ENCODE measurements at regions not wholly inside any gene's neighbourhood (a gene's known extent, or its start where the extent isn't known, plus 50 kb on each side); places are given as distances from the start of the nearest gene placed in this dataset.
"Not testable (repeated sequence)": the region's sequence is repeated elsewhere in the genome, so short reads cannot be mapped to it uniquely, and the experiment has no call there.

DNA sequence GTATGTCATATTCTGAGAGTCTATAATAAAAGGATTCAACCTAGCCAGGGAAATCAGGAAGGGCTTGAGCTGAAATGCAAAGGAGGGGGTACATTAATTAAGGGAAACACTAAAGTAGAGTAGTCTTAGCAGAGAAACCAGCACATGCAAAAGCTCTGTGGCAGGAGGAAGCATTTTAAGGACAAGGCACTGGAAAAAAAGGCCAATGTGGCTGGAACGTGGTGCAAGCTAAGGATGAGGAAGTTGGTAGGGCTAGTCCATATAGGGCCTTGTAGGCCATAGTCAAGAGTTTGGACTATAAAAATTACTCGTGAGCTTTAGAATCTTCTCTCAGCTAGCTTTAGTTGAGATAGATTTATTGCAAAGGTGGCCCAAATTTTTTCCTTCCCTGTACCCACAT lies 75.2 kb upstream of the TOP1 start:
- DNase-seq (ENCODE audit: low spot score in 2 of 2) (no peak), ATAC-seq (no peak)
- H3K36me3 Mint-ChIP-seq, result peaks cover 5% of the 10 kb centered on the region
- H3K4me1 Mint-ChIP-seq, result peaks cover 11% of the 10 kb centered on the region
- H3K27ac Mint-ChIP-seq, result no peak overlapping the region
- peaks cover 6% of the 10 kb centered on the region for H3K9me3 Mint-ChIP-seq
- no peak overlapping the region for H3K4me3 Mint-ChIP-seq

DNA sequence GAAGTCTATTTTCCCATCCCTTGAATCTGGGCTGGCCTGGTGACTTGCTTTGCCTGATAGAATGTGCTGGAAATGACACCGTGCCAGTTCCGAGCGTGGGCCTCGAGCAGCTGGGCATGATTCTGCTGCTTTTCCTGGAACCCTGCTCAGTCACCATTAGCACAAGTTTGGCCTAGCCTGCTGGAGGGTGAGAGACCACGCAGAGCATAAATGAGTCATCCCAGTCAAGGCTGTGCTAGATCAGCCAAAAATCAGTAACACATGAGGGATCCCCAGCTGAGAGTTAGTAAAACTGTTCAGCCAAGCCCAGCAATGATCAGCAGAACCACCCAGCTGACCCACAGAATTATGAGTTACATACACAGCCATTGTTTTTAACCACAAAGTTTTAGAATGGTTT lies 74.8 kb upstream of the TOP1 start:
- H3K9me3 Mint-ChIP-seq, result peaks cover 6% of the 10 kb centered on the region
- H3K36me3 Mint-ChIP-seq, result peaks cover 5% of the 10 kb centered on the region
- ATAC-seq (peak; percentile 95), DNase-seq (ENCODE audit: low spot score in 2 of 2) (no peak)
- peaks cover 11% of the 10 kb centered on the region for H3K4me1 Mint-ChIP-seq
- H3K27ac Mint-ChIP-seq, result no peak overlapping the region
- H3K4me3 Mint-ChIP-seq, result no peak overlapping the region

DNA sequence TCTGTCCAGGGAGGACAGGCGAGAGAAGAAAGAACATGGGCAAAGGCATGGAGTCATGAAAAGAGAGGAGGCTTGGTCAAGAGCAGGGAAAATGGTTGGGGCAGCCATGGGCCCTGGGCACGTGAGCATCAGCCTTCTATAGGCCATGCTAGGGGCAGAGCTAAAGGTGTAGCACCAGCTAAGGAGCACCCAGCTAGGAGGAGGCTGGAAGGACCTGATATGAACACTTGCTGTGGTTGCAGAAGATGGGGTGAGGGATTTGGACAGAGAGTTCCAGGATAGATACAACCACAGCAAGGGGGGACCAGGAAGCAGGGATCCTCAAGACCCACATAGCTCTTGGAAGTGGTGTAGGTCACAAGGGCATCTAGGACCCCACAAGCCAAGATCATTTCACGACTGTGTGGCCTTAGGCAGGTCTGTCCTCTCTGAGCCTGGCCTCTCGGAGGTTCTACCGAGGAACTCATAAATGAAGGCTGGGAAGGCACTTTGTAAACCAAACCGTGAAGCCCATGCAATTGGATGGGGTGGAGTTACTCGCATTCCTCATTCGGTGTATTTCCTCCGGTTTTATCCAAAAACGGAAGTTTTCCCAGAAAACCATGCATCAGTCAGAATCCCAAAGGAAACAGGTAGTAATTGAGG lies 74.0 kb upstream of the TOP1 start:
- H3K36me3 Mint-ChIP-seq, result peaks cover 5% of the 10 kb centered on the region
- peaks cover 11% of the 10 kb centered on the region for H3K4me1 Mint-ChIP-seq
- H3K27ac Mint-ChIP-seq, result no peak overlapping the region
- no peak for DNase-seq (ENCODE audit: low spot score in 2 of 2)
- no peak overlapping the region for H3K4me3 Mint-ChIP-seq
- H3K9me3 Mint-ChIP-seq, result peaks cover 6% of the 10 kb centered on the region
- ATAC-seq, result no peak

DNA sequence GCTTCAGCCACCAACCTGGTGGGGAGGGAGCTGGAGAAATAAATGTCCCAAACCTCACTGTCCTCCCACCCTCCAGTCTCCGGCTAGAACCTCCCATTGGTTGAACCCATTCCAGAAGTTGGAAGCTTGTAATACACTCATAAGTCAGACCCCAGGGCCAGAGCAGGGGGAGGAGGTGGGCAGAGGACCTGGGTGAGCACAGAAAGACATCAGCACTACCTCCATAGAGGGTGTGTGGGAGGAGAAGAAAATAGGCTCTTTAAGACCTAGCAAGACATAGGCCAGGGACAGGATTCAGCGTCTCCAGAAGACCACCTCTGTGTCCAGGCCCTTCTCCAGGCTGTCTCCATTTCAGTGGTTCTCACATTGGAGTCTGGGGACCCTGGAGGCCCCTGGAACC lies 73.3 kb upstream of the TOP1 start:
- peaks cover 5% of the 10 kb centered on the region for H3K36me3 Mint-ChIP-seq
- H3K27ac Mint-ChIP-seq, result no peak overlapping the region
- DNase-seq (ENCODE audit: low spot score in 2 of 2) (no peak), ATAC-seq (no peak)
- peaks cover 11% of the 10 kb centered on the region for H3K4me1 Mint-ChIP-seq
- peaks cover 6% of the 10 kb centered on the region for H3K9me3 Mint-ChIP-seq
- H3K4me3 Mint-ChIP-seq, result no peak overlapping the region

DNA sequence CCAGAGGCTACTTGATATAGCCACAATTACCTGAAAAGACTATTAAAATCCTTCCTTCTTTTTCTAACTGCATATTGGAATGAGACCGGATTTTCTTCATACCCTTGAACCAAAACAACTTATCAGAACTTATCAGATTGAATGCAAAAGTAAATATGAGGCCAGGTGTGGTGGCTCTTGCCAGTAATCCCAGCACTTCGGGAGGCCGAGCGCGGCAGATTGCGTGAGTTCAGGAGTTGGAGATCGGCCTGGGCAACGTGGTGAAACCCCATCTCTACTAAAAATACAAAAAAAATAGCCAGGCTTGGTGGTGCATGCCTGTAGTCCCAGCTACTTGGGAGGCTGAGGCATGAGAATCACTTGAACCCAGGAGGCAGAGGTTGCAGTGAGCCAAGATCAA lies 72.8 kb upstream of the TOP1 start:
- H3K4me3 Mint-ChIP-seq; ATAC-seq; DNase-seq (ENCODE audit: low spot score in 2 of 2); H3K36me3 Mint-ChIP-seq; H3K9me3 Mint-ChIP-seq; H3K27ac Mint-ChIP-seq: not testable (repeated sequence)
- peaks cover 11% of the 10 kb centered on the region for H3K4me1 Mint-ChIP-seq

DNA sequence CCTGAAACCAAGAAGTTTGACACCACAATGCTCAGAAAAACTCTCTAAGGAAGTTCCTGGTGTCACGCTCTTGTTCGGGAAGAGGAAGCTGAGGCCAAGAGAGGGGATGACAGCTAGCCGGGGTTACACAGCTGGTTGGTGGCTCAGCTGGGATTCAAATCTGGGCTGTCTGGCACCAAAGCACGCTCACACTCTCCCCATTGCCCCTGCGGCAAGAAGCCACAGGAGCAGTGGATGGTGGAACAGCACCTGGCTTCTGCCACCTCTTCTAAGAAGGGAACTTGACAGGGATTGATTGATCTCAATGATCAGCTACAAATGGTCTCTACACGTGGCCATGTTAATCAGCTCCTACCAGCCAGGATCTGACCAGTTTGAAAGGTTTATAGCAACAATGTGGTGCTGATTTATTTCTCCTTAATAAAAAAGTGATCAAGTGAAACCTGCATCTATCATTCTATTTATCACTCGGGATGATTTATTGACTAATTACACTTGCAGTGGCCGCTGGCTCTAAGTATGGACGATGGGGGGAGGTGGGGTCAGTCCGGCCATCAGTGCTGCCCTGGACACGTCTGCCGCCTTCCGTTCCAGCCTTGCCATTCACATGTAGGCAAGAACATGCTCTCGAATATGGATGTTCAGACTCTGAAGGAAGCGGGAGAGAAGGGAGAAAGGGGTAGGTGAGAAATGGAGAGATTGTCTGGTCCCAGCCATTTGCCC lies 71.9 kb upstream of the TOP1 start:
- Mint-ChIP-seq H3K4me1 (peaks cover 19% of the 10 kb centered on the region), H3K4me3 (no peak overlapping the region), H3K36me3 (peaks cover 5% of the 10 kb centered on the region), H3K27ac (no peak overlapping the region), H3K9me3 (peaks cover 6% of the 10 kb centered on the region)
- no peak for DNase-seq (ENCODE audit: low spot score in 2 of 2)
- ATAC-seq, result no peak

DNA sequence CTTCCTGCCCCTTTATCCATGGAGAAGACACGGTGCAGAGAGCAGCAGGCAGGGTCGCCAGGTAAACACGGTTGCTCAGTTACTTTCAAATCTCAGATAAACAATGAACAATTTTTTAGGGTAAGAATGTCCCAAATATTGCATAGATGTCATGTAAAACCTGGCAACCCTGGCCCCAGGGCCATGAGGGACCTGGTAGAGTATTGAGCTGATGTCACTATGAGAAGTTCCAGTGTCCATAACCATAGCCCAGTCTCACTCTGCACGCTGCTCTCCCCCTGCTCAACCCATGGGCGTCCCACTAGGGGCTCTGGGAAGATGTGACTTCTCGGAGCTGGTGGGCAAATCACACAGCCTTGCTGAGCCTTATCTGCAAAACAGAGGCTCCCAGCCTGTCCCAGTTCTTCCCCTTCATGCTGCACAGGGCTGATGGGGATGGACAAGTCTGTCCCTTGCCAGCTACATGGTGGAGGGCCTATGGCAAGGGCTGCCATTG lies 71.3 kb upstream of the TOP1 start:
- H3K27ac Mint-ChIP-seq, result no peak overlapping the region

DNA sequence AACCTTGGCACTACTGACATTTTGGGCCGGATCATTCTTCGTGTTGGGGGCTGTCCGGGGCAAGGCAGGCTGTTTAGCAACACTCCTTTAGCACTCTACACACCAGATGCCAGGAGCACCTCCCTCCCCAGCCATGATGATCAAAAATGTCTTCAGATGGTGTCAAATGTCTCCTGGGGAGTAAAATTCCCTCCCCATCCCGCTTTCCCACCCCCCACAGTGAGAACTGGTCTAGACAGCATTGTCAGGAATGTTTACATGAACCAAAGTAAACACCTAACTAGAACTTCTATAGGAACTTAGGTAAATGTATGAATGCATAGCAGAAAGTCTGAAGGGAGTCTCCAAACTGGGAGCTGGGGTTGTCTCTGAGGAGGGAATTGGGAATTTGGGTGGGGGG lies 70.0 kb upstream of the TOP1 start:
- Mint-ChIP-seq H3K27ac (no peak overlapping the region), H3K4me1 (peaks cover 30% of the 10 kb centered on the region), H3K9me3 (peaks cover 6% of the 10 kb centered on the region), H3K36me3 (peaks cover 5% of the 10 kb centered on the region), H3K4me3 (no peak overlapping the region)
- no peak for DNase-seq (ENCODE audit: low spot score in 2 of 2)
- no peak for ATAC-seq

More for the DNA sequence above, 71.3 kb upstream of the TOP1 start:
- Mint-ChIP-seq H3K9me3 (peaks cover 6% of the 10 kb centered on the region), H3K4me1 (peaks cover 25% of the 10 kb centered on the region), H3K36me3 (peaks cover 5% of the 10 kb centered on the region), H3K4me3 (no peak overlapping the region)
- DNase-seq (ENCODE audit: low spot score in 2 of 2) (no peak), ATAC-seq (no peak)

DNA sequence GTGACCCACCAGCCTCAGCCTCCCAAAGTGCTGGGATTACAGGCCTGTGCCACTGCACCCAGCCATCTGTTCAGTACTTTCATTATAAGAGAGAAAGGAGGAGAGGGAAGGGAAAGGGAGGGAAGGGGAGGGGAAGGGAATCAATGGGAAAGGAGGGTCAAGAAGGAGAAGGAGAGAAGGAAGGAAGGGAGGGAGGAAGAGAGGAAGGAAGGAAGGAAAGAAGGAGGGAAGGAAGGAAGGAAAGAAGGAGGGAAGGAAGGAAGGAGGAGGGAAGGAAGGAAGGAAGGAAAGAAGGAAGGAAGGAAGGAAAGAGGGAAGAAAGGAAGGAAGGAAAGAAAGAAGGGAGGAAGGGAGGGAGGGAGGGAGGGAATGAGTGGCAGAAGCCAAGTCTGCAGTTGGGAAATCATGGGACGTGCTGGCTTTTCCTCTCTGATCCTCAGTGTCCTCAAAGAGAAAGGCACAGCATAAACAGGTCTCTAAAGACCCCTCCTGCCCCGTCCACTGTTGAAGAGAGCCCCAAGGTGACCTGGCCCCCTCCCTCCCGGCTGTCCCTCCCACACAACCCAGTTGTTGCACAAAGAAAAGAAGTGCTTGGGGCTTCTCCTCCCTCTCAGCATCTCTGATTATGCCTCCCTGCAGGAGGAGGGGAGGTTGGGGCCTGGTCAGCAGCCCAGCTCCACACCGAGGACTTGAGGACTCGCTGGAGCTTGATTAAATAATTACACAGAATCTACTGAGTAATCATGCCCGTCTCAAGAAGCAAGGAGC lies 69.1 kb upstream of the TOP1 start:
- ATAC-seq (no peak), DNase-seq (ENCODE audit: low spot score in 2 of 2) (no peak)
- Mint-ChIP-seq H3K4me3 (no peak overlapping the region), H3K9me3 (no peaks in the 10 kb centered on the region), H3K36me3 (no peaks in the 10 kb centered on the region), H3K4me1 (peaks cover 20% of the 10 kb centered on the region), H3K27ac (no peak overlapping the region)

DNA sequence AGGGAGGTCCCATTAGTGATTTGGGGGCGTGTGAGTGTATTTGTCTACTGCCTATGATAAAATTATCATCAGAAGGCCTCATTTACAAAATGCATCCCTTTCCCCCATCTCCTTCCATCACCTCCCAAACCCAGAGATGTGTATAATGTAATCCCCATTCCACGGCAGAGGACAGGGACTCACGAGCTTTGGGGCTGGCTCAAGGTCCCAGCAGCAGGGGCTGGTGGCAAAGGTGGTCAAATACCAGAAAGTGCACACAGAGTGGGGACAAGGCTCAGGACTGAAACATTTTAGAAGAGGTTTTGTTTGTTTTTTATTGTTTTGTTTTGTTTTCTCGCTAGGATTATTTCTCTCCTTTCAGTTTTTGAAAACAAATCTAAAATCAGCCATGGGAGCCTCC lies 68.5 kb upstream of the TOP1 start:
- ATAC-seq, result no peak
- Mint-ChIP-seq H3K36me3 (no peaks in the 10 kb centered on the region), H3K9me3 (no peaks in the 10 kb centered on the region), H3K27ac (no peak overlapping the region), H3K4me1 (peaks cover 19% of the 10 kb centered on the region), H3K4me3 (no peak overlapping the region)
- DNase-seq (ENCODE audit: low spot score in 2 of 2), result no peak

DNA sequence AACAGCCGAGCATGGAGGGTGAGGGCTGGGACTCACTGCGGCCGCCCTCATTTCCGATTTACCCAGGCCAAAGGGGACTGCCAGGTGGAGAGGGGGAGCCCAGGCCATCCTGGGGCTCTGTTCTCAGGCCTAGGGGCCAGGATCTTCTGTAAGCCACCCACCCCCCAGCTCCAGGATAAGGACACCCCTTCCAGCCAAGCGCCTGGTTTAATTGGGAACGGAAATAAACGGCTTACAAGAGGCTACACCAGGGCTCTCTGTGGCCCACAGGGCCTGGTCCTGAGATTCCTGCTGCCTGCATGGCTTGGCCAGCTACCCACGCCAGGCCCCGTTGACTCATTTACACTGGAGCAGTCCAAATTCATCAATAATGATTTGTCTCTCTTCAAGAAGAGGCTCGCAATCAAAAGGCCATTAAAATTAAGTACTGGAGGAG lies 68.1 kb upstream of the TOP1 start:
- DNase-seq (ENCODE audit: low spot score in 2 of 2), result no peak
- Mint-ChIP-seq H3K4me3 (no peak overlapping the region), H3K36me3 (no peaks in the 10 kb centered on the region), H3K9me3 (no peaks in the 10 kb centered on the region), H3K27ac (no peak overlapping the region), H3K4me1 (peaks cover 19% of the 10 kb centered on the region)
- ATAC-seq, result no peak

DNA sequence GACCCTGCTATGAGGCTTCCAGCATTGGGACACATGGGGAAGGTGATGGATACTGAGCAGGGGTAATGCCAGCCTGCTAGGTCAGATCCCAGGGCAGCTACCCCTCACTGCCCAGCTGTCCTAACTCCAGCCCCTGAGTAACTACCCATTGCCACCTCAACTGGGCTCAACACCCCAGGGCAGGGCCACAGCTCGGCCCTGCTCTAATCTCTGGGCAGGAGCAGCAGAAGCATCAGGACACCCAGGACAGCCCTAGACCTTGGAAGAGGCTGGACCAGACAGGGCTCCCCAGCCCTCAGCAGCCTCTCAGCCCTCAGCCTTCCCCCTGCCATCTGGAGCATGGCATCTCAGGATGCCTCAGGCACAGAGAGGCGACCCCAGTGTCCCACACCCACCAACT lies 67.4 kb upstream of the TOP1 start:
- Mint-ChIP-seq H3K36me3 (no peaks in the 10 kb centered on the region), H3K9me3 (no peaks in the 10 kb centered on the region), H3K4me3 (no peak overlapping the region), H3K4me1 (peaks cover 19% of the 10 kb centered on the region), H3K27ac (peak overlapping the region; percentile 40)
- DNase-seq (ENCODE audit: low spot score in 2 of 2), result no peak
- ATAC-seq, result no peak

DNA sequence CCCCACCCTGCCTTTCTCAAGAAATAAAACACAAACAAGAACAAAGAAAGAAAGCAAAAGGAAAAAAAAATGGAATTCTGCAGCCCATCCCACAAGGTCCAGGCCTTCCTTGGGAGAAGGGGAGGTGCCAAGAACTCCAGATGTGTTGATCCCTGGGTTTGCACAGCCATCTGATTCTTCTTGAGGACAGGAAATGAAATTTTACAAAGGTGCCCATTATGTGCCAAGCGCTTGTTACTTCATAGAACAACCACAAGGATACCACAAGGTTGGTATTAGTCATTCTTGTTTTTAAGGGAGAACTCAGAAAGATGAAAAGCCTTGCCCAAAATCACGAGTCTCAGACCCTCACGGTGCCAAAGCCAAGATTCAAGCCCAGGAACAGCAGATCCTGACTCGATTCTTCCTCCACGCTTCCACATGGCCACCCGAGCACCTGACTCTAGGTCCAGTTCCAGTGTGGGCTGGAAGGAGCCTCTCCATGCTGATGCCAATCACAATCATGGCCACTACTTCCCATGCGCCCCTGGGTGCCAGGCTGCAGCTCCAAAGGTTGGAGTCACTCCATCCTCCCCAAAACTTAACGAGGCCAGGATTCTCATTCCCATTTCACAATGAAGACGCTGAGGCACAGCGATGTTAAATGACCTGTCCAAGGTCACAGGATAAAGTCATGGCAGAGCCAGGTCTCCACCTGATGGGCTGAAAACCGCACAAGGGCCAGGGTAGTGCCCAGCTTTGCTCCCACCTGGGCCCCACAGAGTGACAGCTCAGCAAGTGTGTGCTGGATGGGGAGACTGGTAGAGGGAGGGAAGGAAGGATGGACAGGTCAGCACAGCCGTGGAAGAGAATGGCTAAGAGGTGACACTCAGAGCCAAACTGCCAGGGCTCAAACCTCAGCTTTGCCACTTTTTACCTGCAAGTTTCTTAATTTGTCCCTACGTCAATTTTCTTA lies 66.7 kb upstream of the TOP1 start:
- no peak overlapping the region for H3K4me3 Mint-ChIP-seq
- H3K9me3 Mint-ChIP-seq, result no peaks in the 10 kb centered on the region
- H3K27ac Mint-ChIP-seq, result peak overlapping the region; percentile 40
- ATAC-seq, result peak; percentile 70
- no peaks in the 10 kb centered on the region for H3K36me3 Mint-ChIP-seq
- no peak for DNase-seq (ENCODE audit: low spot score in 2 of 2)
- H3K4me1 Mint-ChIP-seq, result peaks cover 19% of the 10 kb centered on the region

DNA sequence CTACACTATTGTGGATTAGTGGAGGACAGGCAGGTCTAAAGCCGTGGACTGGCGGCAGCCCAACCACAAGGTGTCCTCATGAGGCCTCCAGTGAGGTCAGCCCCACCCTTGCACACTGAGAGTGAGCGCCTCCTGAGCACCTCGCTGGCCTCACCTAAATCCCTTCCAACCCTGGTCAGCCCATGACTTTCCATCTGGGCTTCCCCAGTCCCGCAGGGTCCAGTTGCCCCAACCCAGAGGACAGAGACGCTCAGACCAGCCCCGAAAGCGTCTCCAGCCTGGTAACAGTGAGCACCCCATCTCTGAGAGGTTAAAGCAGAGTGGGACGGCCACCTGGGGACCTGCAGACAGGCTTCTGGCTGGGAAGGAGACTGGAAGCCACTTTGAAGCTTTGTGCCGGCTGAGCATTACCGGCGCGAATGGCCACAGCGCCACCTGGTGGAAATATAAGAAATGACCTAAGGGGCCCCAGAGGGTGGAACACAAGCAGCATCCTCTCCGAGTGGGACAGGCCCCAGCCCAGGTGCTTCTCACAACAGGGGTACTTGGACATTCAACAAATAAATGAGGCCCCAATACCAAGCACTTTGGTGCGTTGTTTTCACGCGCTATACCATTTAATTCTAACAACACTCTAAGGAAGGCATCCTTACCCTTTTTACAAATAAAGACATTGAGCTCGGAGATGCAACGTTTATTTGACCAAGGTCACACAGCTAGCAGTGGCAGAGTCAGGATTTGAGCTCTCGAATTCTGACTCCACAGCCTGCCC lies 65.7 kb upstream of the TOP1 start:
- ATAC-seq (peak; percentile 85), DNase-seq (ENCODE audit: low spot score in 2 of 2) (peak; percentile 76 to 89)
- no peak overlapping the region for H3K4me3 Mint-ChIP-seq
- H3K36me3 Mint-ChIP-seq, result no peaks in the 10 kb centered on the region
- no peaks in the 10 kb centered on the region for H3K9me3 Mint-ChIP-seq
- H3K4me1 Mint-ChIP-seq, result peaks cover 19% of the 10 kb centered on the region
- H3K27ac Mint-ChIP-seq, result no peak overlapping the region
